SK-N-SH (cell line): ENCODE measurements at regions not wholly inside any gene's neighbourhood (a gene's known extent, or its start where the extent isn't known, plus 50 kb on each side); places are given as distances from the start of the nearest gene placed in this dataset.

ENCODE experiments used
- CTCF ChIP-seq: fragments of 200-600 bp; sonication (generic); IDR thresholded peaks from 2 replicates; pipeline ENCODE4 v1.6.1; 2017; ENCODE audit warnings: antibody characterized with exemption, mild to moderate bottlenecking, moderate library complexity
- EP300 ChIP-seq, 2 experiments: IDR thresholded peaks; 2 replicates each; pipeline versions ENCODE4 v1.4.0 to v1.6.1; 2012; ENCODE audit warnings: borderline replicate concordance in 1 of 2, low read depth in 1 of 2, low read length in 1 of 2
- EZH2phosphoT487 ChIP-seq: fragments of 200-600 bp; sonication (generic); IDR thresholded peaks from 2 replicates; pipeline ENCODE4 v1.6.1; 2017; ENCODE audit warnings: low read depth, mixed run types, mild to moderate bottlenecking, antibody characterized with exemption, moderate library complexity, borderline replicate concordance
- FOSL2 ChIP-seq: IDR thresholded peaks from 2 replicates; pipeline ENCODE4 v1.4.0; 2012; ENCODE audit warnings: low read depth, mild to moderate bottlenecking, moderate library complexity, borderline replicate concordance
- FOXM1 ChIP-seq: IDR thresholded peaks from 2 replicates; pipeline ENCODE4 v1.4.0; 2012; ENCODE audit warnings: low read depth, mild to moderate bottlenecking
- GABPA ChIP-seq: IDR thresholded peaks from 2 replicates; pipeline ENCODE4 v1.4.0; 2012; ENCODE audit warnings: low read depth, mild to moderate bottlenecking
- MAX ChIP-seq: IDR thresholded peaks from 2 replicates; pipeline ENCODE4 v1.4.0; 2012; ENCODE audit warnings: low read depth
- NFIC ChIP-seq: IDR thresholded peaks from 2 replicates; pipeline ENCODE4 v1.4.0; 2012; ENCODE audit warnings: borderline replicate concordance
- NRF1 ChIP-seq: IDR thresholded peaks from 2 replicates; pipeline ENCODE4 v1.6.1; 2012; ENCODE audit warnings: low read depth, mild to moderate bottlenecking, low read length
- POLR2AphosphoS5 ChIP-seq: IDR thresholded peaks from 2 replicates; pipeline ENCODE4 v1.6.1; 2012; ENCODE audit warnings: low read depth, low read length
- RFX5 ChIP-seq: IDR thresholded peaks from 2 replicates; pipeline ENCODE4 v1.6.1; 2012; ENCODE audit warnings: mild to moderate bottlenecking, improper control_type of control experiment, low read length
- TAF1 ChIP-seq: IDR thresholded peaks from 2 replicates; pipeline ENCODE4 v1.6.1; 2012; ENCODE audit warnings: low read depth, mild to moderate bottlenecking, low read length, moderate library complexity, borderline replicate concordance
- TCF12 ChIP-seq: IDR thresholded peaks from 2 replicates; pipeline ENCODE4 v1.4.0; 2012
- TF ChIP-seq, protein P1 (sequence below): IDR thresholded peaks from 2 replicates; pipeline ENCODE4 v1.4.0; 2012; ENCODE audit warnings: low read depth, borderline replicate concordance

DNA sequence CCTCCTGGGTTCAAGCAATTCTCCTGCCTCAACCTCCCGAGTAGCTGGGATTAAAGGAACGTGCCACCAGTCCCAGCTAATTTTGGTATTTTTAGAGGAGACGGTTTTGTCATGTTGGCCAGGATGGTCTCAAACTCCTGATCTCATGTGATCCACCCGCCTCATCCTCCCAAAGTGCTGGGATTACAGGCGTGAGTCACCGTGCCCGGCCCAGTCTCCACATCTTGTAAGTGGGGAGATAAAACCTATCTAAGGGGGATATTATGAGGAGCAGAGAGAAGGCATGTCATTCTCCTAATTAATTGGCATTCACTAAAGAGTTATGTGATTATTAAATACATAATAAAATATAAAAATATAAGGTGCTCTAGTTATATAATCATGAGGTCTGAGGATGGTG is 94.1 kb upstream of the BOD1 start:
- TF ChIP-seq EP300 (IDR thresholded peaks at IDR 0.05; ENCODE audit: borderline replicate concordance in 1 of 2, low read depth in 1 of 2, low read length in 1 of 2): no peak
- no peak for TF ChIP-seq CTCF
- TF ChIP-seq NFIC: no peak
- no peak for TF ChIP-seq TCF12
- no peak for TF ChIP-seq MAX
- TF ChIP-seq FOXM1: no peak
- no peak for TF ChIP-seq EZH2phosphoT487
- no peak for TF ChIP-seq POLR2AphosphoS5
- no peak for TF ChIP-seq NRF1
- TF ChIP-seq FOSL2: no peak
- TF ChIP-seq, protein P1, sequence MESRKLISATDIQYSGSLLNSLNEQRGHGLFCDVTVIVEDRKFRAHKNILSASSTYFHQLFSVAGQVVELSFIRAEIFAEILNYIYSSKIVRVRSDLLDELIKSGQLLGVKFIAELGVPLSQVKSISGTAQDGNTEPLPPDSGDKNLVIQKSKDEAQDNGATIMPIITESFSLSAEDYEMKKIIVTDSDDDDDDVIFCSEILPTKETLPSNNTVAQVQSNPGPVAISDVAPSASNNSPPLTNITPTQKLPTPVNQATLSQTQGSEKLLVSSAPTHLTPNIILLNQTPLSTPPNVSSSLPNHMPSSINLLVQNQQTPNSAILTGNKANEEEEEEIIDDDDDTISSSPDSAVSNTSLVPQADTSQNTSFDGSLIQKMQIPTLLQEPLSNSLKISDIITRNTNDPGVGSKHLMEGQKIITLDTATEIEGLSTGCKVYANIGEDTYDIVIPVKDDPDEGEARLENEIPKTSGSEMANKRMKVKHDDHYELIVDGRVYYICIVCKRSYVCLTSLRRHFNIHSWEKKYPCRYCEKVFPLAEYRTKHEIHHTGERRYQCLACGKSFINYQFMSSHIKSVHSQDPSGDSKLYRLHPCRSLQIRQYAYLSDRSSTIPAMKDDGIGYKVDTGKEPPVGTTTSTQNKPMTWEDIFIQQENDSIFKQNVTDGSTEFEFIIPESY: no peak
- no peak for TF ChIP-seq TAF1
- TF ChIP-seq RFX5: no peak
- no peak for TF ChIP-seq GABPA
